OCI-LY3 (cell line): ENCODE measurements at regions not wholly inside any gene's neighbourhood (a gene's known extent, or its start where the extent isn't known, plus 50 kb on each side); places are given as distances from the start of the nearest gene placed in this dataset.

ENCODE experiments used
- H2AFZ ChIP-seq: fragments of 200-600, 300-600 bp; shearing (Covaris generic); 2 replicates; pipeline ENCODE4 v1.6.0; 2014; ENCODE audit warnings: antibody characterized with exemption, low read depth, low read length
- H3K27ac ChIP-seq: fragments of 200-600, 300-600 bp; sonication (generic); 2 replicates; pipeline ENCODE4 v1.5.1; 2014; ENCODE audit warnings: mild to moderate bottlenecking, low read length, moderate library complexity, mixed read lengths
- H3K27me3 ChIP-seq: fragments of 200-600, 300-600 bp; sonication (generic); 2 replicates; pipeline ENCODE4 v1.6.1; 2014; ENCODE audit warnings: low read depth, low read length, mixed read lengths
- H3K36me3 ChIP-seq: fragments of 200-600, 300-600 bp; sonication (generic); replicated peaks from 2 replicates; pipeline ENCODE3; 2014; ENCODE audit warnings: low read depth, low read length, mixed read lengths
- H3K4me1 ChIP-seq: fragments of 300-600, 200-600 bp; sonication (generic); 2 replicates; pipeline ENCODE4 v1.6.1; 2014; ENCODE audit warnings: low read length, mixed read lengths
- H3K4me2 ChIP-seq: fragments of 200-600, 300-600 bp; sonication (generic); 2 replicates; pipeline ENCODE4 v1.6.1; 2014; ENCODE audit warnings: low read length, mixed read lengths
- H3K4me3 ChIP-seq: fragments of 300-600, 200-600 bp; sonication (generic); 2 replicates; pipeline ENCODE4 v1.5.1; 2014; ENCODE audit warnings: antibody characterized with exemption, mild to moderate bottlenecking, low read length, moderate library complexity
- H3K79me2 ChIP-seq: fragments of 300-600, 200-600 bp; shearing (Covaris generic); 2 replicates; pipeline ENCODE4 v1.6.1; 2014; ENCODE audit warnings: mild to moderate bottlenecking, low read length, mixed read lengths
- H3K9ac ChIP-seq: fragments of 300-600, 200-600 bp; shearing (Covaris generic); 2 replicates; pipeline ENCODE4 v1.6.0; 2014; ENCODE audit warnings: mild to moderate bottlenecking, low read length, moderate library complexity
- H3K9me3 ChIP-seq: fragments of 200-600, 300-600 bp; shearing (Covaris generic); 2 replicates; pipeline ENCODE4 v1.6.1; 2014; ENCODE audit warnings: low read length, mixed read lengths; ENCODE audit not compliant: insufficient read depth
- H4K20me1 ChIP-seq: fragments of 200-600, 300-600 bp; sonication (generic); 2 replicates; pipeline ENCODE4 v1.6.1; 2016; ENCODE audit warnings: low read length, mixed read lengths; ENCODE audit not compliant: insufficient read depth
- EZH2phosphoT487 ChIP-seq: fragments of 200-600 bp; shearing (Covaris generic); IDR thresholded peaks from 2 replicates; pipeline ENCODE4 v1.6.1; 2018; ENCODE audit warnings: antibody characterized with exemption, mixed run types, low read depth
- TF ChIP-seq, protein P1 (sequence below): fragments of 200-600, 300-600 bp; sonication (generic); IDR thresholded peaks from 2 replicates; pipeline ENCODE4 v1.5.1; 2014; ENCODE audit warnings: antibody characterized with exemption, low read length, low read depth

DNA sequence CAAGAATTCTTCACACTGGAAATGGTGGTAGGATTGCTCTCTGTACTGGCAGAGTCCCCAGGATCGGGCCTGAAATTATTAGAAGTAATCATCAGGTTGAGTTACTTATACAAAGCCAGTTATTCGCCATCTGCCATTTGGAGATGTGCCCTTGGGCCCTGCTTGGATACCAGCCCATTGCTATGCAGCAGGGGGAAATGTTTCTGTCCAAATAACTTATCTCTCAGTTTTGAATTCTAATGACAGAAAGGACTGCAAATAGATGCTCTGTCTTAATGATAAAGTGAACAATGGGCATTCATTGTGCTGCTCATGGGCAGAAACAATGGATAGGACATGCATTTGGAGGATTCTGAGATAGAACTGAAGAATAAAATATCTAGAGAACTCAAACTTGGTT lies 139.1 kb upstream of the PELI2 start:
- Histone ChIP-seq H3K27me3 (peaks cover 26% of the 10 kb centered on the region), H3K4me1 (no peaks in the 10 kb centered on the region), H3K9ac (no peak overlapping the region), H3K4me3 (no peak overlapping the region), H2AFZ (no peak overlapping the region), H3K79me2 (no peaks in the 10 kb centered on the region), H3K9me3 (peaks cover 6% of the 10 kb centered on the region; the same call in 1 of the 2 replicates), H3K4me2 (no peak overlapping the region), H3K36me3 (no peaks in the 10 kb centered on the region), H4K20me1 (no peaks in the 10 kb centered on the region), H3K27ac (no peak overlapping the region)
- TF ChIP-seq, protein P1, sequence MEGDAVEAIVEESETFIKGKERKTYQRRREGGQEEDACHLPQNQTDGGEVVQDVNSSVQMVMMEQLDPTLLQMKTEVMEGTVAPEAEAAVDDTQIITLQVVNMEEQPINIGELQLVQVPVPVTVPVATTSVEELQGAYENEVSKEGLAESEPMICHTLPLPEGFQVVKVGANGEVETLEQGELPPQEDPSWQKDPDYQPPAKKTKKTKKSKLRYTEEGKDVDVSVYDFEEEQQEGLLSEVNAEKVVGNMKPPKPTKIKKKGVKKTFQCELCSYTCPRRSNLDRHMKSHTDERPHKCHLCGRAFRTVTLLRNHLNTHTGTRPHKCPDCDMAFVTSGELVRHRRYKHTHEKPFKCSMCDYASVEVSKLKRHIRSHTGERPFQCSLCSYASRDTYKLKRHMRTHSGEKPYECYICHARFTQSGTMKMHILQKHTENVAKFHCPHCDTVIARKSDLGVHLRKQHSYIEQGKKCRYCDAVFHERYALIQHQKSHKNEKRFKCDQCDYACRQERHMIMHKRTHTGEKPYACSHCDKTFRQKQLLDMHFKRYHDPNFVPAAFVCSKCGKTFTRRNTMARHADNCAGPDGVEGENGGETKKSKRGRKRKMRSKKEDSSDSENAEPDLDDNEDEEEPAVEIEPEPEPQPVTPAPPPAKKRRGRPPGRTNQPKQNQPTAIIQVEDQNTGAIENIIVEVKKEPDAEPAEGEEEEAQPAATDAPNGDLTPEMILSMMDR: no peak

DNA sequence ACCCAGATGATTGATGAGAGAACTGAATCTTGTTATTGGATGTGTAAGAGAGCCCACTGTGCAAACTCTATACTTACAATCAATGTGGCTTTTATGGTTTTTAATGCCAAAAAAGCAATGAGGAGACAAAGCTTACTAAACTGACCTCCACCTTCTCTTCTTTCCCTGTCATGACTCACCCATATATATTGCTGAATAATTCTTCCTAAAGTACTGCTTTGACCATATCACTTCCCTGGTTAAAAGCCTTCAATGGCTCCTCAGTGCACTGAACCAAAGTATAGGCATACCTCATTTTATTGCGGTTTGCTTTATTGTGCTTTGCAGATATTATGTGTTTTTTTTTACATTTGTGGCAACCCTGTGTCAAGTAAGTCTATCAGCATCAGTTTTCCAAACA lies 138.4 kb upstream of the PELI2 start:
- no peak overlapping the region for H3K9ac ChIP-seq
- no peaks in the 10 kb centered on the region for H4K20me1 ChIP-seq
- H3K4me3 ChIP-seq: no peak overlapping the region
- no peak overlapping the region for H3K27ac ChIP-seq
- H3K4me1 ChIP-seq: no peaks in the 10 kb centered on the region
- H3K27me3 ChIP-seq: peaks cover 32% of the 10 kb centered on the region
- peaks cover 6% of the 10 kb centered on the region; the same call in 1 of the 2 replicates for H3K9me3 ChIP-seq
- H2AFZ ChIP-seq: no peak overlapping the region
- TF ChIP-seq, protein P1: no peak
- no peak for TF ChIP-seq EZH2phosphoT487
- no peak overlapping the region for H3K4me2 ChIP-seq
- H3K79me2 ChIP-seq: no peaks in the 10 kb centered on the region
- no peaks in the 10 kb centered on the region for H3K36me3 ChIP-seq

DNA sequence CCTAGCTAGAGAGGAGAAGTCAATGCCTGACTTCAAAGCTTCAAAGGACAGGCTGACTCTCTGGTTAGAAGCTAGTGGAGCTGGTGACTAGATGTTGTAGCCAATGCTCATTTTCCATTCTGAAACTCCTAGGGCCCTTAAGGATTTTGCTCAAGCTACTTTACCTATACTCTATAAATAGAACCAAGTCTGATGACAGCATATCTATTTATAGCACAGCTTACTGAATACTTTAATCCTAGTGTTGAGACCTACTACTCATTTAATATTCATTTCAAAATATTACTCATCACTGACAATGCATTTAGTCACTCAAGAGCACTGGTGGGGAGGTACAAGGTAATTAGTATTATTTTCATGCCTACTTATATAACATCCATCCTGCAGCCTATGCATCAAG lies 137.2 kb upstream of the PELI2 start:
- peaks cover 6% of the 10 kb centered on the region; the same call in 1 of the 2 replicates for H3K9me3 ChIP-seq
- H3K27me3 ChIP-seq: peaks cover 44% of the 10 kb centered on the region
- H3K79me2 ChIP-seq: no peaks in the 10 kb centered on the region
- no peaks in the 10 kb centered on the region for H3K4me1 ChIP-seq
- H3K27ac ChIP-seq: no peak overlapping the region
- TF ChIP-seq, protein P1: no peak
- TF ChIP-seq EZH2phosphoT487: no peak
- H2AFZ ChIP-seq: no peak overlapping the region
- no peaks in the 10 kb centered on the region for H3K36me3 ChIP-seq
- H3K4me3 ChIP-seq: no peak overlapping the region
- H3K4me2 ChIP-seq: no peak overlapping the region
- no peak overlapping the region for H3K9ac ChIP-seq
- no peaks in the 10 kb centered on the region for H4K20me1 ChIP-seq

DNA sequence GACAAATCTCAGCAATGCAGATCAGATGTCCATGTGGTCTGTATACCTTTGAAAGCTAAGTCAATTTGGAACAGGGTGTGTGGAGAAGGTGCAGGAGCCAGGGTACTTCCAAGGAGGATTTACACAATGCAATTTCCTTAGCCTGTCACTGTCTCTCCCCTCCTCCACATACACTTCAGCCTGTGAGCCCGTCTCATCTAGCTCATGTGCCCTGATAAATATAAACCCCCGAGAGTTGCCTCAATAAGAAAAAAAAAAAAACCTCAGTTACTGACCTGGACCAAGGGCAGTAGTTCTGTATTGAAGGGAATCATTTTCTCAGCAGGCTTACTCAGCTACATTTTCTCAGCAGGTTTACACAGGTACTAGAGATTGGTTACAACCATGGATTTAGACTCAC lies 132.1 kb upstream of the PELI2 start:
- Histone ChIP-seq H2AFZ (no peak overlapping the region), H3K9ac (no peak overlapping the region), H3K27me3 (peaks cover 61% of the 10 kb centered on the region), H3K79me2 (no peaks in the 10 kb centered on the region), H4K20me1 (no peaks in the 10 kb centered on the region), H3K4me3 (no peak overlapping the region), H3K4me2 (no peak overlapping the region), H3K9me3 (peaks cover under 1% of the 10 kb centered on the region; the same call in 1 of the 2 replicates), H3K27ac (no peak overlapping the region), H3K36me3 (no peaks in the 10 kb centered on the region), H3K4me1 (no peaks in the 10 kb centered on the region)
- TF ChIP-seq, protein P1: no peak
- no peak for TF ChIP-seq EZH2phosphoT487
